ENCODE measurements at regions not wholly inside any gene's neighbourhood (a gene's known extent, or its start where the extent isn't known, plus 50 kb on each side); places are given as distances from the start of the nearest gene placed in this dataset.
"Not testable (repeated sequence)": the region's sequence is repeated elsewhere in the genome, so short reads cannot be mapped to it uniquely, and the experiment has no call there.

DNA sequence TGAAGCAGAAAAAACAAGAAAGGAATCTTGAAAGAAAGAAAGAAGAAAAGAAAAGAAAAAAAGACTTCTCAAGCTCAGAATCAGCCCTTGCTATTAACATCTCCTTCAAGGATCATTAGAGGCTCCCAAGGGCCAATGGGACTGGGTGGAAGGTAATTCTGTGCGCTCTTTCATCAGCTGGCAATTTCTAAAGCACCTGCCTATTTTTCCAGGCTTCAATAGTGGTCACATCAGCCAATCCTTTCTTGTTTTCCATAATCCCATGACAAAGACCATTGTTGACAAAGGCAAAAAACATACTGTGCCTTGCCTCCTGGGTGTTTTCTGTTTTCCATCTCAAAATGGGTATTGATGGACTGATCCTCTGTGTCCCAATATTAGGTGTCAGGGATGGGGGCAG, 88.2 kb upstream of the TSC22D1 start:
- DNase-seq (ENCODE audit: low read depth in 2 of 2) = no peak

DNA sequence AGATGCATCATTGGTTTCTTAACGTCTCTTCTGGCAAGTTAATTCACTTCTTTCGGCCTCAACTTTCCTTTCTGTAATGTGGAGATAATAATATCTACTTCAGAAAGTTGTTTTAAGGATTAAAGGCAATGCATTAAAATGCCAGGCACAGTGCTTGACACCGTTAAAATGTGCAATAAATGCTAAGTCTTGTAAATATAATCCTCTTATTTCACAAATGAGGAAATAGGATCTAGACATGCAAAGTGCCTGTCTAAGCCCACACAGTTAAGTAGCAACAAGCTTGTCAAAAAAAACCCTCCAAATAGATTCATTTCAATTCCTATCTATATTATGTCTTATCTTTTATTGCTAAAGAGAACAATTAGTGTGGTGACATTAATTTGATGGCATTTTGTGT, 86.4 kb upstream of the TSC22D1 start:
- DNase-seq (ENCODE audit: low read depth in 2 of 2) = no peak

DNA sequence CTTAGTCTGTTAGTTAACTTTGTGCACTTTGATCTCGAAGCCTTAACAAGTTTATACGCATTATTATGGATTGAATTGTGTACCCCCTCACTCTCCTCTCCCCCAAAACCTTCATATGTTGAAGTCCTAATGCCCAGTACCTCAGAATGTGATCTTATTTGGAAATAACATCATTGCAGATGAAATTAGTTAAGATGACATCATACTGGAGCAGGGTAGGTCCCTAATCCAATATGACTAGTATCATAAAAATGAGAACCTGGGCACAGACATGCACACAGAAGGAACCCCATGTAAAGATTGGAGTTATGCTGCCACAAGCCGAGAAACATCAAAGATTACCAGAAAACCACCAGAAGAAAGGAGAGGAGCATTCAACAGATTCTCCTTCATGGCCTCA, 85.8 kb upstream of the TSC22D1 start:
- no peak for DNase-seq (ENCODE audit: low read depth in 2 of 2)

- no peak for DNase-seq (ENCODE audit: low read depth in 2 of 2)
These were observed 83.9 kb upstream of the TSC22D1 start for GRCh38 chr13:44660050-44660449.

DNA sequence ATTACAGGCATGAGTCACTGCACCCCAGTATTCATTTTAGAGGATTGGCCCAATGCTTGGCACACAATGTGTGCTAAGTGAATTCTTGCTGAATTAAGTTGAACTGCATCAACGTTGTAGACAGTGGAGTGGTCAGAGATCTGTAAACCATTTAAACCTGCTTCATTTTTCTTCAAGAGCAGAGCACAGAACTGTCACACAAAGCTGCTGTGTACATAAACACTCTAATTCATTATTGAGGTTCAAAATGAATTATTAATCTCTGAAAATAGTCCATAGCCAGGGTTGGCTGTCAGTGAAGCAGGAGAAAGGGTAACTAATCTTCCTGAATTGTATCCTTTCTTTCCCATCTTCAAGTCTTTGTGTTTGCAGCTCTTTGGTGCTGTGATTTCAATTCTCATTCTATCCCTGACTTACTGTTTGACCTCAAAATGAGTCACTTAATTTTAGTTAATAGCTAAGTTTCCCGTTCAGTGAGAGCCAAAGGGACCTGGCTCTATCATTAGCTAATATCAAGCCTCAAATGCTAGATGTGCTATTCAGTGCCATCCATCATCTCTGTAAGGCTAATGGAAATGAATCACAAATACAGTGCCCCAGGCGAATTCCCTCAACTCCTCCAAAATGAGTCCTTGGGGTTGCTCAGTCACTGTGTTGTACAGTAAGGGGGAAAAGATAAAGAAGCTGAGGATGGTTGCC, 77.0 kb upstream of the TSC22D1 start:
- no peak for DNase-seq (ENCODE audit: low read depth in 2 of 2)

- no peak for DNase-seq (ENCODE audit: low read depth in 2 of 2)
These were observed 76.0 kb upstream of the TSC22D1 start for GRCh38 chr13:44652168-44652567.

DNA sequence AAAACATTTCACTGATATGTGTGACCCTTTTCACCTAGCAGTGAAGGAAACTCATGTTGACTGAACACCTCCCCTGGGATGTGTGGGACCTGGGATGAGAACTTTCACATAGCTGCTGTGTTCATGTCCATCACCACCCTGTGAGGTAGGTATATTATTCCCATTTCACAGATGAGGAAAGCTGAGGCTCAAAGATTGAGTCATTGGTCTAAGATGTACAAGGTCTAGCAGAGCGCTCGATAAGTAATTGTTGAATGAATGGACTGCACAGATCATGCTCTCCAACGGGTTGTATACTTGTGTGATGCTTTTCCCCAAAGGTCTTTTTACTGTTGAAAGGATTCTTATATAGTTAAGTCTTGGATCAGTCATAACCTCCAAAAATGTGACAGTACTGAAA, 75.6 kb upstream of the TSC22D1 start:
- no peak for DNase-seq (ENCODE audit: low read depth in 2 of 2)

DNA sequence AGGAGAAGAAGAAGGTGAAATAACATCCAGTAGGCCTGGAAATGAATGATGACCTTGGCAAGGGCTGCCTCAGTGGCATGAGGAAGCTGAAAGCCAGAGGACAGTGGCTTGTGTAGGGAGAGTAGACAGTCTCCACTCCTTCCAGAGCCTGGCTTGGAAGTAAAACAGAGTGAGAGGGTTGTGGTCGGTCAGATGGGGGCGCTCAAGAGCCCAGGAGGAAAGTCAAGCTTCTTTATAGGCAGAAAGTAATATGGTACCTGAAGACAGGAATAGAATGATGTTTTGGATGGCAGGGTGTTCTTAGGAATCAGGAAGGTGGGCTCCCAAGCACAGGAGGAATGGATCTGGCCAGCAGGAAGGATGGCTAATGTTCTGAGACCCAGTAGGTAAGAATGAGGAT, 75.1 kb upstream of the TSC22D1 start:
- no peak for DNase-seq (ENCODE audit: low read depth in 2 of 2)

DNA sequence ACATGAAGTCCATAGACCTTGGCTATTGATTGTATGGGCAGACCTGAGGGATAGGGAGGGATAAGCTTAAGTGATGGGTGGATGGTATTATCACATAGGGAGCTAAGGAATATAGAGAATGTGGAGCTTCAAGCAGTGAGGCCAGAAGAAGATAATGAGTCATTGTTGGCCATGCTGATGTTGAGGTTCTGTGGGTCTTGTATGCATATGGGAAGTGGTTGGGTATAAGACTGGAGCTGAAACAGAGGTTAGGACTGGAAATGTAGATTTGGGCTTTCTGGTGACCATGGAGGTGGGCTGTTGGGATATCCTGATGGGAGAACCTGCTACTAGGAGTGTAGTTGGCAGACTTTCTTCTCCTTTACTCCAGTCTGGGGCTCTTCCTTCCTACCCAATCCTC, 73.7 kb upstream of the TSC22D1 start:
- DNase-seq (ENCODE audit: low read depth in 2 of 2) = no peak

GRCh38 chr13:44649104-44649428, 72.9 kb upstream of the TSC22D1 start:
- peak in 1 of 2 experiments; percentile 30 for DNase-seq (ENCODE audit: low read depth in 2 of 2)

- DNase-seq (ENCODE audit: low read depth in 2 of 2) = peak in 1 of 2 experiments; percentile 4
These were observed 72.4 kb upstream of the TSC22D1 start for GRCh38 chr13:44648392-44649103.

DNA sequence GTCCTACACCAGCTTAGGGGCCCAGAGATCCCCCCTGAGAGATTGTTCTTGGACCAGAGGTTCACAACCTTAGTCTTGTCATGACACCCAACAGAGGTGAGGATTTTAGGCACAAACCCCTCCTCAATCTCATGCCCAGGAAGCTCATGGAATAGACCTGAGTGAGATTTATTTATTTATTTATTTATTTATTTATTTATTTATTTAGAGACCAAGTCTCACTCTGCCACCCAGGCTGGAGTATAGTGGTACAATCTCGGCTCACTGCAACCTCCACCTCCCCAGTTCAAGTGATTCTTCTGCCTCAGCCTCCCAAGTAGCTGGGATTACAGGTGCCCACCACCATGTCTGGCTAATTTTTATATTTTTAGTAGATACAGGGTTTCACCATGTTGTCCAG, 71.4 kb upstream of the TSC22D1 start:
- not testable (repeated sequence) for DNase-seq (ENCODE audit: low read depth in 2 of 2)

DNA sequence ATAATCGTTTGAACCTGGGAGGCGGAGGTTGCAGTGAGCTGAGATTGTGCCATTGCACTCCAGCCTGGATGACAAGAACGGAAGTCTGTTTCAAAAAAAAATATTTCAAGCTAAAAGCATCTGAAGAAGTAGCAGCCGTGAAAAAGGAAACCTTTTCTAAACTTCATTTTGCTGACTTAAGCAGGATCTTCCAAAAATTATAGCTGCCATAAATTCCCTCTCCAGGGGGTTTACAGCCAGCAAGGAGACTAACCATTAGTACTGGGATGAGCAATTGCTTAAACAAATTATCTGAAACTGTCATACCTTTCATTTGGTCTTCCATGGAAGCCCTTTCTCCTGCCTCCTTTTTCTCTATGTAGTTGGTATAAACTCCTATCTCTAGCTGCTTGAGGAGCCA, 69.9 kb upstream of the TSC22D1 start:
- no peak for DNase-seq (ENCODE audit: low read depth in 2 of 2)

- no peak for DNase-seq (ENCODE audit: low read depth in 2 of 2)
These were observed 67.1 kb upstream of the TSC22D1 start for GRCh38 chr13:44643256-44643655.

GRCh38 chr13:44637581-44637980, 61.5 kb upstream of the TSC22D1 start:
- no peak for DNase-seq (ENCODE audit: low read depth in 2 of 2)

DNA sequence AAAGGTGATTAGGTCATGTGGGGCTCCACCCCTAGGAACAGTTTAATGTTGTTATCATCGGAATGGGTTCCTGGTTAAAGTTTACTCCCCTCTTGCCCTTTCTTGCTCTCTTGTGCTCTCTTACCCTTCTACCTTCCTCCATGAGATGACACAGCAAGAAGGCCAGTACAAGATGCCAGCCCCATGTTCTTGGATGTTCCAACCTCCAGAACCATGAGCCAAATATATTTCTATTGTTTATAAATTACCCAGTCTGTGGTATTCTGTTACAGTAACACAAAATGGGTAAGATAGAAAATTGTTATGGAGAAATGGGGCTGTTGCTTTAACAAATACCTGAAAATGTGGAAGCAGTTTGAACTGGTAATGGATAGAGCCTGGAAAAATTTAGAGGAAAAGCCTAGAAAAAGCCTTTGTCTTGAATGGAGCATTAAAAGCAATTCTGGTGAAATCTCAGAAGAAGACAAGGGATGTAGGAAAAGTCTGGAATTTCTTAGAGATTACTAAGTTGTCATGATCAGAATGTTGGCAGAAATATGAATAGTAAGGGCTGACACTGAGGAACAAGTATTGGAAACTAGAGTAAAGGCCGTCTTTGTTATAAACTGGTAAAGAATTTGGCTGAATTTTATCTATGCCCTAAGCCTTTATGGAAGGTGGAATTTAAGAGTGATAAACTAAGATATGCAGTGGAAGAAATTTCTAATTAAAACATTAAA, 53.5 kb upstream of the TSC22D1 start:
- DNase-seq (ENCODE audit: low read depth in 2 of 2) = no peak

DNA sequence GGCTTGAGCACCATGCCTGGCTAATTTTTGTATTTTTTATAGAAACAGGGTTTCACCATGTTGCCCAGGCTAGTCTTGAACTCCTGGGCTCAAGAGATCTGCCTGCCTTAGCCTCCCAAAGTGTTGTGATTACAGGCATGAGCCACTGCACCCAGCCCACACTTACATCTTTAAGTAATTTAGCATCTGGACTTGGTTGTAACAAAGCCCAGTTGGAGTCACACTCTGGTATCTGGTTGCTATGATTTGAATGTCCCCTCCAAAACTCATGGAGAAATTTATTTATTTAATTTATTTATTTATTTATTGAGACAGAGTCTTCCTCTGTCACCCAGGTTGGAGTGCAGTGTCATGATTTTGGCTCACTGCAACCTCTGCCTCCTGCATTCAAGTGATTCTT, 52.7 kb upstream of the TSC22D1 start:
- DNase-seq (ENCODE audit: low read depth in 2 of 2) = not testable (repeated sequence)

DNA sequence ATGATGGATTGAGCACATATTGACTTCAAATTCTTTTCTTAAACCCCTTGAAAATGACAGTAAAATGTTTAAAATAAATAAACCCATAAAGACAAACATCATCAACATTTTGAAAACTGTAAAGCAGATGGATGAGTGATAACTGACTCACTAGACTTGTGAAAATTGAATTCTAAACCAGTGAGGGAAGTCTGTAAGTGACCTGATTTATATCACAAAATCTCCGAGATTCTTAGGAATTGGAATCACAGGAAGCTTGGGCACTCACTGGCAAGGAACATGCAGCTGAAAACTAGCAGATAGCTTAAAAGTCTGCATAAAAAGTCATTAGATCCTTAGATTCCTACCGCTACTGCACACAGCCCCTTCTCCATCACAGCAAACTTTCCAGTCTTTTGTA, 51.3 kb upstream of the TSC22D1 start:
- no peak for DNase-seq (ENCODE audit: low read depth in 2 of 2)

GRCh38 chr13:44626176-44626575, 50.0 kb upstream of the TSC22D1 start:
- no peak for DNase-seq (ENCODE audit: low read depth in 2 of 2)
